ENCODE measurements at regions not wholly inside any gene's neighbourhood (a gene's known extent, or its start where the extent isn't known, plus 50 kb on each side); places are given as distances from the start of the nearest gene placed in this dataset.

GRCh38 chr18:25608091-25608490, 256.1 kb upstream of the ZNF521 start:
- no peak overlapping the region for H3K4ac ChIP-seq (ENCODE audit: low read depth, low read length)
- no peak for DNase-seq
- no peaks in the 10 kb centered on the region for H3K9me1 ChIP-seq (ENCODE audit: insufficient read depth, low read length)
- H3K27ac ChIP-seq (ENCODE audit: insufficient read depth, low read length), result no peak overlapping the region
- no peak overlapping the region for H4K5ac ChIP-seq (ENCODE audit: low read depth, low read length)
- no peak for ATAC-seq (ENCODE audit: low read depth)
- no peak for TF ChIP-seq RCOR1 (IDR thresholded peaks at IDR 0.05; ENCODE audit: insufficient replicate concordance, low read length)
- TF ChIP-seq RFX5 (IDR thresholded peaks at IDR 0.05; ENCODE audit: low read depth, low read length), result no peak
- no peak for TF ChIP-seq MAZ (IDR thresholded peaks at IDR 0.05; ENCODE audit: borderline replicate concordance, low read depth, low read length)
- TF ChIP-seq BHLHE40 (IDR thresholded peaks at IDR 0.05; ENCODE audit: low read depth, low read length), result no peak
- no peak for TF ChIP-seq POLR2A (IDR thresholded peaks at IDR 0.05; ENCODE audit: low read depth, low read length)
- no peak for TF ChIP-seq ELK1 (IDR thresholded peaks at IDR 0.05; ENCODE audit: borderline replicate concordance, low read depth, low read length)
- H2BK15ac ChIP-seq (ENCODE audit: low read depth, low read length), result no peak overlapping the region
- peaks cover 8% of the 10 kb centered on the region for H3K27me3 ChIP-seq (ENCODE audit: control insufficient read depth, insufficient read depth, low read length)
- no peak overlapping the region for H3K14ac ChIP-seq (replicated peaks; ENCODE audit: low read depth, low read length)
- H3K4me1 ChIP-seq (ENCODE audit: control insufficient read depth, insufficient read depth, low read length), result no peaks in the 10 kb centered on the region
- dilution Hi-C loops (cut with HindIII; ENCODE audit: low sequenced_read_pairs, unreplicated experiment), result no loop called here
- no peak overlapping the region for H2AK9ac ChIP-seq (replicated peaks; ENCODE audit: low read depth, low read length, poor library complexity)
- no peaks in the 10 kb centered on the region for H4K20me1 ChIP-seq (ENCODE audit: insufficient read depth, low read length)
- H2BK5ac ChIP-seq (ENCODE audit: low read depth, low read length, poor library complexity, severe bottlenecking), result no peak overlapping the region
- H3K4me3 ChIP-seq (ENCODE audit: insufficient read depth, low read depth, low read length), result no peak overlapping the region
- no peak overlapping the region for H4K91ac ChIP-seq (ENCODE audit: insufficient read depth, low read depth, low read length)
- no peaks in the 10 kb centered on the region for H3K79me1 ChIP-seq (ENCODE audit: low read depth in 1 of 2, low read length in 2 of 2)
- H3K23ac ChIP-seq (ENCODE audit: low read depth, low read length), result no peak overlapping the region
- no peaks in the 10 kb centered on the region for H3K9me3 ChIP-seq (ENCODE audit: control insufficient read depth, insufficient read depth, low read length)
- no peak overlapping the region for H4K8ac ChIP-seq (ENCODE audit: low read depth in 2 of 2, low read length in 2 of 2)
- in situ Hi-C loops (cut with MboI; ENCODE audit: low sequenced_read_pairs), result no loop called here
- intact Hi-C loops (cut with micrococcal nuclease), result no loop called here
- H2AK5ac ChIP-seq (ENCODE audit: low read depth, low read length), result no peak overlapping the region
- no peak overlapping the region for H3K18ac ChIP-seq (ENCODE audit: low read depth, low read length)
- no peak overlapping the region for H3K4me2 ChIP-seq (ENCODE audit: low read depth, low read length)
- no TSS peak for BruUV-seq (replicated peaks)
- H3K56ac ChIP-seq (ENCODE audit: extremely low read depth, insufficient read depth, low read length), result no peak overlapping the region
- no peak overlapping the region for H3K9ac ChIP-seq (ENCODE audit: low read depth, low read length)
- WGBS, 2 experiments (ENCODE audit: extremely low coverage in 2 of 2, insufficient read length in 1 of 2), result no CpG with 5 or more reads among the region's 4 CpGs
- no peak overlapping the region for H2AFZ ChIP-seq (replicated peaks; ENCODE audit: low read length, poor library complexity)
- no peaks in the 10 kb centered on the region for H3K36me3 ChIP-seq (ENCODE audit: control insufficient read depth, insufficient read depth, low read length)
- no peak overlapping the region for H2BK20ac ChIP-seq (ENCODE audit: low read depth, low read length)
- POLR2A ChIA-PET (ENCODE audit: unreplicated experiment), result no interaction called here
- CTCF ChIA-PET, result no interaction called here
- H2BK120ac ChIP-seq (ENCODE audit: low read depth, low read length), result no peak overlapping the region

Data from IMR-90 (cell line).